ENCODE measurements at regions not wholly inside any gene's neighbourhood (a gene's known extent, or its start where the extent isn't known, plus 50 kb on each side); places are given as distances from the start of the nearest gene placed in this dataset.
"Not testable (repeated sequence)": the region's sequence is repeated elsewhere in the genome, so short reads cannot be mapped to it uniquely, and the experiment has no call there.

DNA sequence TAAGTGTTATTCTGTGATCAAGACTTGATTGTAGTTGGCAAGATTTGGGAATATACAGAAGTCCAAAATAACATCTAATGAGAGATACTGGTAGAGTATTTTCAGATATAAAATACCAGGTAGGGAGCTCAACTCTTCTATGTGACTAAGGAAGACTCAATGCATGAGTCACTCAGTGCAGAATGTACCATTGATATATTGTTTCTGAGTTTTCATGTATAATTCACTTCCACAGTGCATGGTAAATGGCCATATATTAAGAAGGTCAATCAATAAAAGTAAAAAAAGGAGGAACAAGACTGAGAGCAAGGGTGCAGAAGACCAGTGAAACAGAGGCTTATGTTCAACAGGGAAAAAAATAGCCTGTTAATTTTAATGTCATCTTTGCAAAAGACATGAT lies 1387.9 kb downstream of the CDH8 start:
- DNase-seq (no peak), ATAC-seq (ENCODE audit: low read depth) (no peak)
- ChIA-PET CTCF (no interaction called here), POLR2A (no interaction called here)
- no peak overlapping the region for H3K4me3 Mint-ChIP-seq
- TF ChIP-seq, protein P1, sequence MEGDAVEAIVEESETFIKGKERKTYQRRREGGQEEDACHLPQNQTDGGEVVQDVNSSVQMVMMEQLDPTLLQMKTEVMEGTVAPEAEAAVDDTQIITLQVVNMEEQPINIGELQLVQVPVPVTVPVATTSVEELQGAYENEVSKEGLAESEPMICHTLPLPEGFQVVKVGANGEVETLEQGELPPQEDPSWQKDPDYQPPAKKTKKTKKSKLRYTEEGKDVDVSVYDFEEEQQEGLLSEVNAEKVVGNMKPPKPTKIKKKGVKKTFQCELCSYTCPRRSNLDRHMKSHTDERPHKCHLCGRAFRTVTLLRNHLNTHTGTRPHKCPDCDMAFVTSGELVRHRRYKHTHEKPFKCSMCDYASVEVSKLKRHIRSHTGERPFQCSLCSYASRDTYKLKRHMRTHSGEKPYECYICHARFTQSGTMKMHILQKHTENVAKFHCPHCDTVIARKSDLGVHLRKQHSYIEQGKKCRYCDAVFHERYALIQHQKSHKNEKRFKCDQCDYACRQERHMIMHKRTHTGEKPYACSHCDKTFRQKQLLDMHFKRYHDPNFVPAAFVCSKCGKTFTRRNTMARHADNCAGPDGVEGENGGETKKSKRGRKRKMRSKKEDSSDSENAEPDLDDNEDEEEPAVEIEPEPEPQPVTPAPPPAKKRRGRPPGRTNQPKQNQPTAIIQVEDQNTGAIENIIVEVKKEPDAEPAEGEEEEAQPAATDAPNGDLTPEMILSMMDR (IDR thresholded peaks at IDR 0.05) = no peak
- H3K27ac Mint-ChIP-seq = no peak overlapping the region
- no peaks in the 10 kb centered on the region for H3K4me1 Mint-ChIP-seq
- H3K9me3 Mint-ChIP-seq = no peaks in the 10 kb centered on the region
- H3K27me3 Mint-ChIP-seq = no peaks in the 10 kb centered on the region
- H3K36me3 Mint-ChIP-seq (ENCODE audit: low read depth) = no peaks in the 10 kb centered on the region
- intact Hi-C loops (cut with micrococcal nuclease) = no loop called here

DNA sequence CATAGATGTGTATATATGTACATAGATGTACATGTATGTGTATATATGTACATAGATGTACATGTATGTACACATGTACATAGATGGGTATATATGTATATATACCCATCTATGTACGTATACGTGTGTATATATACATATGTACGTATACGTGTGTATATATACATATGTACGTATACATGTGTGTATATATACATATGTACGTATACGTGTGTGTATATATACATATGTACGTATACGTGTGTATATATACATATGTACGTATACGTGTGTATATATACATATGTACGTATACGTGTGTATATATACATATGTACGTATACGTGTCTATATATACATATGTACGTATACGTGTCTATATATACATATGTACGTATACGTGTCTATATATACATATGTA lies 1388.8 kb downstream of the CDH8 start:
- CTCF ChIA-PET; intact Hi-C loops (cut with micrococcal nuclease): not testable (repeated sequence)

DNA sequence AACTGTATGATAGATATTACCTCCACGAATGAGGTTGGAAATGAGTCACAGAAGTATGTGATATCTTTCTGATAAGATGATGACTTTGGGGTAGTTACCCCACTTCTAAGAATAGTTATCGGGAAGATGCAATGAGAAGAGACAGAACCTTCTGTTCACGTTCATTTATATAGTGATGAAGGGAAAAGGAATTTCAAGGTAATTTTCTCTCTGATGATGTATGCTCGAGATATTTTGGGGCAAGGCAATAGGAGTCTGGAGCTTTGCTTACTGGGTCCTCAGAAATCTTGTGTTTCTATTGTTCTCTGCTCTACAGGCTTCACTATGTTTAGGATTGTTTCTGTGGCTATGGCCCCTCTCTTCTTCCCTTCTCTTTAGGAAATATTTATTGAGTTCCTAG lies 1389.6 kb downstream of the CDH8 start:
- no peaks in the 10 kb centered on the region for H3K36me3 Mint-ChIP-seq (ENCODE audit: low read depth)
- ChIA-PET CTCF (no interaction called here), POLR2A (no interaction called here)
- DNase-seq (no peak), ATAC-seq (ENCODE audit: low read depth) (no peak)
- no peaks in the 10 kb centered on the region for H3K27me3 Mint-ChIP-seq
- no peak overlapping the region for H3K4me3 Mint-ChIP-seq
- TF ChIP-seq, protein P1 (IDR thresholded peaks at IDR 0.05) = no peak
- intact Hi-C loops (cut with micrococcal nuclease) = no loop called here
- H3K9me3 Mint-ChIP-seq = no peaks in the 10 kb centered on the region
- H3K27ac Mint-ChIP-seq = no peak overlapping the region
- no peaks in the 10 kb centered on the region for H3K4me1 Mint-ChIP-seq

More for the DNA sequence above, 1388.8 kb downstream of the CDH8 start:
- H3K27ac Mint-ChIP-seq; H3K36me3 Mint-ChIP-seq (ENCODE audit: low read depth); POLR2A ChIA-PET; DNase-seq; H3K9me3 Mint-ChIP-seq; H3K27me3 Mint-ChIP-seq; H3K4me3 Mint-ChIP-seq; ATAC-seq (ENCODE audit: low read depth); H3K4me1 Mint-ChIP-seq: not testable (repeated sequence)

DNA sequence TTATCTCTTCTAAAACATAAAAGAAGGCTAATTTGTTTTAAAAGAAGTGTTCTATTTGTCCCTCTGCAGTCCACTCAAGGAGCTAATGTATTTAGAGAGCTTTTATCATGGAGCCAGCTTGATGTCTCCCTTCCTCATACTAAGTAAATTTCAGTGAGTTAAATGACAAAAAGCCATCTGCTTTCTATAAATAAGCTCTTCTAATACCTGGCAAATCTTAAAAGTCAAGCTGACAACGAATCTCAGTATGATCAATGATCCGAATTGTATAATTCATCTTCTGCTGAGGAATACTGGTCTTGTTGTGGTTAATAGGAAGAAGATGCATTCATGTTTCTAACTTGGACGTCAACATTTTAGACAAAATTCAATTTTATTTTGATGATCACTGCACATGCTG lies 1390.7 kb downstream of the CDH8 start:
- no peaks in the 10 kb centered on the region for H3K27me3 Mint-ChIP-seq
- DNase-seq (no peak), ATAC-seq (ENCODE audit: low read depth) (no peak)
- intact Hi-C loops (cut with micrococcal nuclease) = no loop called here
- H3K36me3 Mint-ChIP-seq (ENCODE audit: low read depth) = no peaks in the 10 kb centered on the region
- no peak overlapping the region for H3K27ac Mint-ChIP-seq
- H3K9me3 Mint-ChIP-seq = peaks cover 2% of the 10 kb centered on the region
- TF ChIP-seq, protein P1 (IDR thresholded peaks at IDR 0.05) = no peak
- POLR2A ChIA-PET = no interaction called here
- H3K4me1 Mint-ChIP-seq = no peaks in the 10 kb centered on the region
- no peak overlapping the region for H3K4me3 Mint-ChIP-seq
- CTCF ChIA-PET = no interaction called here

DNA sequence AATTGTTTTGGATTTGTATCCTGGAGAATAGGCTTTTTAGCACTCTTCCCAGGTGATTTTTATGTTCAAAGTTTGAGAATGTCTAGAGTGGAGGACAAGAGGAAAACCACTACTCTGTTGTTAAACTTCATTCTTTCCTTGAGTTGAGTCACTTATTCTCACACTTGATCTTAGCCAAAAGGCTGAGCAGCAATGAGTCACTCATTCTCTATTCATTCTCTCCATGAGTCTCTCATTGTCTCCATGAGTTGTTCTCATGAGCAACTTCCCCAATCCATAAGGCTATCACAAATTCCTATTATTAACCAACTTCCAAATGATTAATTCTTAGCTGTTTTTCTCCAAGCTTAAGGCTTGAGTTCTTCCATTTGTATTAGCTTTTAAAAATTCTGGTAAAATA lies 1393.3 kb downstream of the CDH8 start:
- no peaks in the 10 kb centered on the region for H3K36me3 Mint-ChIP-seq (ENCODE audit: low read depth)

More for the DNA sequence above, 1393.3 kb downstream of the CDH8 start:
- ChIA-PET CTCF (no interaction called here), POLR2A (no interaction called here)
- intact Hi-C loops (cut with micrococcal nuclease) = no loop called here
- Mint-ChIP-seq H3K27me3 (no peaks in the 10 kb centered on the region), H3K27ac (no peak overlapping the region), H3K4me1 (no peaks in the 10 kb centered on the region), H3K4me3 (no peak overlapping the region), H3K9me3 (peaks cover 5% of the 10 kb centered on the region)
- DNase-seq (no peak), ATAC-seq (ENCODE audit: low read depth) (no peak)
- TF ChIP-seq, protein P1 (IDR thresholded peaks at IDR 0.05) = no peak
